MM.1S (cell line): ENCODE measurements at regions not wholly inside any gene's neighbourhood (a gene's known extent, or its start where the extent isn't known, plus 50 kb on each side); places are given as distances from the start of the nearest gene placed in this dataset.

Source experiments
- CTCF ChIP-seq: fragments of 300-600 bp; sonication (generic); IDR thresholded peaks from 2 replicates; pipeline ENCODE4 v1.5.1; 2016; ENCODE audit warnings: antibody characterized with exemption, low read length, mixed read lengths
- EZH2 ChIP-seq: fragments of 300-600 bp; sonication (generic); optimal IDR thresholded peaks from 2 replicates; pipeline ENCODE3; 2017; ENCODE audit warnings: low read depth, mild to moderate bottlenecking, antibody characterized with exemption, low read length, mixed read lengths

GRCh38 chr2:106724301-106724794 is 161.6 kb downstream of the ST6GAL2 start:
- TF ChIP-seq CTCF (no peak), EZH2 (no peak)
